ENCODE measurements at regions not wholly inside any gene's neighbourhood (a gene's known extent, or its start where the extent isn't known, plus 50 kb on each side); places are given as distances from the start of the nearest gene placed in this dataset.
A peak's percentile ranks its signal among the peaks of the same experiment; 100 is the strongest.
"Not testable (repeated sequence)": the region's sequence is repeated elsewhere in the genome, so short reads cannot be mapped to it uniquely, and the experiment has no call there.

GRCh38 chr15:29528276-29528675 lies 258.7 kb upstream of the NSMCE3 start:
- H3K36me3 ChIP-seq, result no peaks in the 10 kb centered on the region
- no peak overlapping the region for H3K4me2 ChIP-seq
- H3K4me3 ChIP-seq, result no peak overlapping the region
- no peaks in the 10 kb centered on the region for H3K9me3 ChIP-seq
- no peak overlapping the region for H3K27ac ChIP-seq
- no peaks in the 10 kb centered on the region for H4K20me1 ChIP-seq
- no peak for TF ChIP-seq Cebpa-rat (IDR thresholded peaks at IDR 0.05)
- H3K4me1 ChIP-seq, result no peaks in the 10 kb centered on the region
- H3K27me3 ChIP-seq, result no peaks in the 10 kb centered on the region
- no peak overlapping the region for H3K9ac ChIP-seq

GRCh38 chr15:29526802-29527201 lies 257.2 kb upstream of the NSMCE3 start:
- Histone ChIP-seq H4K20me1 (no peaks in the 10 kb centered on the region), H3K27ac (no peak overlapping the region), H3K4me3 (no peak overlapping the region), H3K4me1 (no peaks in the 10 kb centered on the region), H3K4me2 (no peak overlapping the region), H3K36me3 (no peaks in the 10 kb centered on the region), H3K9me3 (no peaks in the 10 kb centered on the region), H3K27me3 (no peaks in the 10 kb centered on the region), H3K9ac (no peak overlapping the region)
- TF ChIP-seq Cebpa-rat (IDR thresholded peaks at IDR 0.05), result no peak

- Histone ChIP-seq H3K27ac (no peak overlapping the region), H3K4me3 (no peak overlapping the region), H3K4me1 (peaks cover 14% of the 10 kb centered on the region), H3K36me3 (no peaks in the 10 kb centered on the region), H3K9me3 (peaks cover 6% of the 10 kb centered on the region; the same call in 1 of the 2 replicates), H3K27me3 (no peaks in the 10 kb centered on the region), H3K9ac (no peak overlapping the region), H3K4me2 (no peak overlapping the region), H4K20me1 (no peaks in the 10 kb centered on the region)
- TF ChIP-seq Cebpa-rat (IDR thresholded peaks at IDR 0.05), result no peak
These were observed 253.0 kb upstream of the NSMCE3 start for GRCh38 chr15:29522373-29523276.

- peaks cover 6% of the 10 kb centered on the region; the same call in 1 of the 2 replicates for H3K9me3 ChIP-seq
- no peak for TF ChIP-seq Cebpa-rat (IDR thresholded peaks at IDR 0.05)
- no peak overlapping the region for H3K9ac ChIP-seq
- H3K4me1 ChIP-seq, result peaks cover 21% of the 10 kb centered on the region
- H4K20me1 ChIP-seq, result no peaks in the 10 kb centered on the region
- no peaks in the 10 kb centered on the region for H3K36me3 ChIP-seq
- no peak overlapping the region for H3K4me3 ChIP-seq
- no peaks in the 10 kb centered on the region for H3K27me3 ChIP-seq
- no peak overlapping the region for H3K27ac ChIP-seq
- H3K4me2 ChIP-seq, result no peak overlapping the region
These were observed 248.8 kb upstream of the NSMCE3 start for GRCh38 chr15:29518442-29518841.

- Histone ChIP-seq H3K4me1 (peaks cover 21% of the 10 kb centered on the region), H3K4me2 (no peak overlapping the region), H3K9ac (no peak overlapping the region), H3K36me3 (no peaks in the 10 kb centered on the region), H3K27me3 (no peaks in the 10 kb centered on the region), H3K27ac (no peak overlapping the region), H3K4me3 (no peak overlapping the region), H4K20me1 (no peaks in the 10 kb centered on the region), H3K9me3 (peaks cover 6% of the 10 kb centered on the region; the same call in 1 of the 2 replicates)
- TF ChIP-seq Cebpa-rat (IDR thresholded peaks at IDR 0.05), result no peak
These were observed 248.2 kb upstream of the NSMCE3 start for GRCh38 chr15:29517829-29518228.

- Histone ChIP-seq H3K27ac (no peak overlapping the region), H3K4me3 (no peak overlapping the region), H3K36me3 (no peaks in the 10 kb centered on the region)
These were observed 247.3 kb upstream of the NSMCE3 start for GRCh38 chr15:29516929-29517328.

GRCh38 chr15:29514926-29515325 lies 245.3 kb upstream of the NSMCE3 start:
- TF ChIP-seq Cebpa-rat (IDR thresholded peaks at IDR 0.05), result no peak
- no peak overlapping the region for H3K4me3 ChIP-seq
- peaks cover 9% of the 10 kb centered on the region for H3K9me3 ChIP-seq
- H3K4me1 ChIP-seq, result peaks cover 17% of the 10 kb centered on the region
- H3K4me2 ChIP-seq, result no peak overlapping the region
- no peaks in the 10 kb centered on the region for H3K36me3 ChIP-seq
- no peak overlapping the region for H3K27ac ChIP-seq
- no peaks in the 10 kb centered on the region for H3K27me3 ChIP-seq
- no peaks in the 10 kb centered on the region for H4K20me1 ChIP-seq
- no peak overlapping the region for H3K9ac ChIP-seq

More at GRCh38 chr15:29516929-29517328, 247.3 kb upstream of the NSMCE3 start:
- Histone ChIP-seq H3K27me3 (no peaks in the 10 kb centered on the region), H3K4me2 (peak overlapping the region; percentile 33), H3K9me3 (peaks cover 6% of the 10 kb centered on the region; the same call in 1 of the 2 replicates), H3K9ac (no peak overlapping the region), H3K4me1 (peaks cover 21% of the 10 kb centered on the region), H4K20me1 (no peaks in the 10 kb centered on the region)
- TF ChIP-seq Cebpa-rat (IDR thresholded peaks at IDR 0.05), result no peak

- no peak overlapping the region for H3K9ac ChIP-seq
- H3K36me3 ChIP-seq, result no peaks in the 10 kb centered on the region
- no peak overlapping the region for H3K4me2 ChIP-seq
- no peaks in the 10 kb centered on the region for H3K27me3 ChIP-seq
- H3K4me3 ChIP-seq, result no peak overlapping the region
- peaks cover 12% of the 10 kb centered on the region for H3K9me3 ChIP-seq
- H4K20me1 ChIP-seq, result no peaks in the 10 kb centered on the region
- no peak for TF ChIP-seq Cebpa-rat (IDR thresholded peaks at IDR 0.05)
- H3K27ac ChIP-seq, result no peak overlapping the region
- peaks cover under 1% of the 10 kb centered on the region; the same call in 1 of the 2 replicates for H3K4me1 ChIP-seq
These were observed 242.0 kb upstream of the NSMCE3 start for GRCh38 chr15:29511663-29512062.

GRCh38 chr15:29505535-29505934 lies 235.9 kb upstream of the NSMCE3 start:
- not testable (repeated sequence) for H3K4me1 ChIP-seq, H3K27ac ChIP-seq, H3K4me2 ChIP-seq, H4K20me1 ChIP-seq, H3K9ac ChIP-seq, H3K36me3 ChIP-seq, H3K4me3 ChIP-seq, H3K27me3 ChIP-seq
- peaks cover 15% of the 10 kb centered on the region for H3K9me3 ChIP-seq

GRCh38 chr15:29490747-29491471 lies 221.3 kb upstream of the NSMCE3 start:
- Histone ChIP-seq H4K20me1 (no peaks in the 10 kb centered on the region), H3K4me3 (no peak overlapping the region), H3K27ac (no peak overlapping the region), H3K27me3 (no peaks in the 10 kb centered on the region), H3K9ac (no peak overlapping the region), H3K4me1 (no peaks in the 10 kb centered on the region), H3K4me2 (no peak overlapping the region), H3K9me3 (peaks cover 14% of the 10 kb centered on the region), H3K36me3 (no peaks in the 10 kb centered on the region)
- TF ChIP-seq Cebpa-rat (IDR thresholded peaks at IDR 0.05), result no peak

Measured in BLaER1 (cell line).